Neural progenitor cell (in vitro differentiated cells): ENCODE measurements at regions not wholly inside any gene's neighbourhood (a gene's known extent, or its start where the extent isn't known, plus 50 kb on each side); places are given as distances from the start of the nearest gene placed in this dataset.
"Not testable (repeated sequence)": the region's sequence is repeated elsewhere in the genome, so short reads cannot be mapped to it uniquely, and the experiment has no call there.

Experiments
- DNase-seq: peaks from one replicate; pipeline ENCODE4 v3.0.0-alpha.2; 2016; ENCODE audit warnings: low spot score
- H2AFZ ChIP-seq: fragments of 200-600 bp; sonication (generic); replicated peaks from 2 replicates; pipeline ENCODE4 v1.6.1; 2016; ENCODE audit warnings: antibody characterized with exemption
- H3F3A ChIP-seq: fragments of 200-600 bp; sonication (generic); 2 replicates; pipeline ENCODE4 v1.6.1; 2016; ENCODE audit warnings: antibody characterized with exemption, low read depth
- H3K27ac ChIP-seq: fragments of 200-600 bp; sonication (generic); 2 replicates; pipeline ENCODE4 v1.5.1; 2016; ENCODE audit warnings: mild to moderate bottlenecking
- H3K27me3 ChIP-seq: fragments of 200-600 bp; sonication (generic); 2 replicates; pipeline ENCODE4 v1.6.1; 2016; ENCODE audit warnings: mild to moderate bottlenecking, moderate library complexity
- H3K36me3 ChIP-seq: fragments of 200-600 bp; sonication (generic); 2 replicates; pipeline ENCODE4 v1.5.1; 2016
- H3K4me1 ChIP-seq: fragments of 200-600 bp; sonication (generic); 2 replicates; pipeline ENCODE4 v1.6.1; 2016; ENCODE audit warnings: mixed run types
- H3K4me2 ChIP-seq: fragments of 200-600 bp; sonication (generic); 2 replicates; pipeline ENCODE4 v1.6.1; 2016
- H3K4me3 ChIP-seq: fragments of 200-600 bp; sonication (generic); 2 replicates; pipeline ENCODE4 v1.5.1; 2016
- H3K79me2 ChIP-seq: fragments of 200-600 bp; sonication (generic); 2 replicates; pipeline ENCODE4 v1.6.1; 2016; ENCODE audit warnings: low read depth
- H3K9ac ChIP-seq: fragments of 200-600 bp; sonication (generic); 2 replicates; pipeline ENCODE4 v1.6.1; 2016
- H3K9me3 ChIP-seq: fragments of 200-600 bp; sonication (generic); 2 replicates; pipeline ENCODE4 v1.5.1; 2016; ENCODE audit warnings: low read depth
- H4K20me1 ChIP-seq: fragments of 200-600 bp; sonication (generic); 2 replicates; pipeline ENCODE4 v1.6.1; 2016; ENCODE audit warnings: low read depth
- H3K27ac Mint-ChIP-seq: 3 replicates; pipeline ENCODE4 v1.8.0; 2021; ENCODE audit warnings: mixed read lengths
- H3K27me3 Mint-ChIP-seq: 2 replicates; pipeline ENCODE4 v1.8.0; 2022; ENCODE audit warnings: low read depth, mild to moderate bottlenecking, inconsistent platforms, moderate library complexity, mixed read lengths; ENCODE audit not compliant: insufficient read depth
- H3K36me3 Mint-ChIP-seq: 3 replicates; pipeline ENCODE4 v1.8.0; 2021; ENCODE audit warnings: mixed read lengths
- H3K4me1 Mint-ChIP-seq: 3 replicates; pipeline ENCODE4 v1.8.0; 2021; ENCODE audit warnings: mixed read lengths
- H3K4me3 Mint-ChIP-seq: 3 replicates; pipeline ENCODE4 v1.8.0; 2021; ENCODE audit warnings: mild to moderate bottlenecking, moderate library complexity, mixed read lengths
- H3K9me3 Mint-ChIP-seq: 3 replicates; pipeline ENCODE4 v1.8.0; 2020; ENCODE audit warnings: mixed read lengths
- EZH2 ChIP-seq: fragments of 200-600 bp; sonication (generic); IDR thresholded peaks from 2 replicates; pipeline ENCODE4 v1.6.1; 2017; ENCODE audit warnings: antibody characterized with exemption, mild to moderate bottlenecking, moderate library complexity
- EZH2phosphoT487 ChIP-seq: fragments of 200-600 bp; sonication (generic); IDR thresholded peaks from 2 replicates; pipeline ENCODE4 v1.6.1; 2017; ENCODE audit warnings: antibody characterized with exemption
- TF ChIP-seq, protein P1 (sequence below): fragments of 200-600 bp; sonication (generic); IDR thresholded peaks from 2 replicates; pipeline ENCODE4 v1.5.1; 2017; ENCODE audit warnings: antibody characterized with exemption, mild to moderate bottlenecking

DNA sequence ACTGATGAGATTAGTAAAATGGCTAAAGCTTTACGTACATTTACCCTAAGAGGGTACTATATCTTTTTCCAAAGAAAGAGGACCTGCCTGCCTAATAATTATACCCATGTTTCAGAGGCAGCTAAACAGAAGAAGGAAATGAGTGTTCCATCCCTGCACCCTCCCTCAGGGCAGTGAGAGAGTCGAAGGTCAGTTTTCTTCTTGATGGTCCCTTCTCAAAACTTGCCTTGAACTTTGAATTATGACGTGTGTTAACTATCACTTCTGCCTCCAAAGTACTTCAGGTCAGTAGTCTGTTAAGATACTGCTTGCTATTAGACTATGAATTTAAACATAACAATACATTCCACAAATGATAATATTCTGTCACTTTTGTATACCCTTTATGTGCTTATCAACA, 294.8 kb upstream of the CHRM3 start:
- Mint-ChIP-seq H3K27ac (no peak overlapping the region), H3K4me3 (no peak overlapping the region), H3K36me3 (no peaks in the 10 kb centered on the region), H3K4me1 (no peaks in the 10 kb centered on the region), H3K27me3 (no peaks in the 10 kb centered on the region), H3K9me3 (no peaks in the 10 kb centered on the region)
- DNase-seq, result no peak
- H3F3A ChIP-seq, result no peaks in the 10 kb centered on the region
- H3K27me3 ChIP-seq, result no peaks in the 10 kb centered on the region
- no peak overlapping the region for H2AFZ ChIP-seq
- TF ChIP-seq EZH2phosphoT487, result no peak
- no peaks in the 10 kb centered on the region for H4K20me1 ChIP-seq
- no peaks in the 10 kb centered on the region for H3K79me2 ChIP-seq
- no peak overlapping the region for H3K27ac ChIP-seq
- H3K4me2 ChIP-seq, result no peak overlapping the region
- no peaks in the 10 kb centered on the region for H3K36me3 ChIP-seq
- no peak overlapping the region for H3K4me3 ChIP-seq
- no peaks in the 10 kb centered on the region for H3K9me3 ChIP-seq
- no peaks in the 10 kb centered on the region for H3K4me1 ChIP-seq
- no peak overlapping the region for H3K9ac ChIP-seq

DNA sequence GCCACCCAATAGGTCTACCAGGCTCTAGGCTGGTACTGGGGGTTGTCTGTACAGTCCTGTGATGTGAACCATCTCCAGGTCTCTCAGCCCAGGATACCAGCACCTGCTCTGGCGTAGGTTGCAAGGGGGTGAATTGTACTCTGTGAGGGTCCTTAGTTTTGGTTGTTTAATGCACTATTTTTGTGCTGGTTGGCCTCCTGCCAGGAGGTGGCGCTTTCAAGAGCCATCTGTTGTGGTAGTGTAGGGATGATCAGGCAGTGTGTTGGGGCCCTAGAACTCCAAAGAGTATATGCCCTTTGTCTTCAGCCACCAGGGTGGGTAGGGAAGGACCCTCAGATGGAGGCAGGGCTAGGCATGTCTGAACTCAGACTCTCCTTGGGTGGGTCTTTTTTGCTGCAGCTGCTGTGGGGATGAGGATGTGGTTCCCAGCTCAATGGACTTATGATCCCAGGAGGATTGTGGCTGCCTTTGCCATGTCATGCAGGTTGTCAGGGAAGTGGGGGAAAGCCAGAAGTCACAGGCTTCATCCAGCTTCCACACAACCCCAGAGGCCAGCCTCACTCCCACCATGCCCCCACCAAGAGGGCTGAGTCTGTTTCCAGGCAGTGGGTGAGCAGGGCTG, 301.8 kb upstream of the CHRM3 start:
- Histone ChIP-seq H3K9me3 (no peaks in the 10 kb centered on the region), H3K4me2 (no peak overlapping the region), H2AFZ (peak overlapping the region; percentile 76), H3K27me3 (no peaks in the 10 kb centered on the region), H3K36me3 (no peaks in the 10 kb centered on the region), H3K4me1 (no peaks in the 10 kb centered on the region), H3K79me2 (no peaks in the 10 kb centered on the region), H3K9ac (no peak overlapping the region), H4K20me1 (no peaks in the 10 kb centered on the region), H3K27ac (no peak overlapping the region), H3F3A (no peaks in the 10 kb centered on the region), H3K4me3 (no peak overlapping the region)
- TF ChIP-seq EZH2 (no peak), EZH2phosphoT487 (no peak)
- TF ChIP-seq, protein P1, sequence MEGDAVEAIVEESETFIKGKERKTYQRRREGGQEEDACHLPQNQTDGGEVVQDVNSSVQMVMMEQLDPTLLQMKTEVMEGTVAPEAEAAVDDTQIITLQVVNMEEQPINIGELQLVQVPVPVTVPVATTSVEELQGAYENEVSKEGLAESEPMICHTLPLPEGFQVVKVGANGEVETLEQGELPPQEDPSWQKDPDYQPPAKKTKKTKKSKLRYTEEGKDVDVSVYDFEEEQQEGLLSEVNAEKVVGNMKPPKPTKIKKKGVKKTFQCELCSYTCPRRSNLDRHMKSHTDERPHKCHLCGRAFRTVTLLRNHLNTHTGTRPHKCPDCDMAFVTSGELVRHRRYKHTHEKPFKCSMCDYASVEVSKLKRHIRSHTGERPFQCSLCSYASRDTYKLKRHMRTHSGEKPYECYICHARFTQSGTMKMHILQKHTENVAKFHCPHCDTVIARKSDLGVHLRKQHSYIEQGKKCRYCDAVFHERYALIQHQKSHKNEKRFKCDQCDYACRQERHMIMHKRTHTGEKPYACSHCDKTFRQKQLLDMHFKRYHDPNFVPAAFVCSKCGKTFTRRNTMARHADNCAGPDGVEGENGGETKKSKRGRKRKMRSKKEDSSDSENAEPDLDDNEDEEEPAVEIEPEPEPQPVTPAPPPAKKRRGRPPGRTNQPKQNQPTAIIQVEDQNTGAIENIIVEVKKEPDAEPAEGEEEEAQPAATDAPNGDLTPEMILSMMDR, result peak; percentile 16
- DNase-seq, result no peak
- no peaks in the 10 kb centered on the region for H3K36me3 Mint-ChIP-seq
- H3K9me3 Mint-ChIP-seq, result peaks cover 6% of the 10 kb centered on the region
- H3K27ac Mint-ChIP-seq, result no peak overlapping the region
- no peaks in the 10 kb centered on the region for H3K4me1 Mint-ChIP-seq
- H3K4me3 Mint-ChIP-seq, result no peak overlapping the region
- H3K27me3 Mint-ChIP-seq, result no peaks in the 10 kb centered on the region

DNA sequence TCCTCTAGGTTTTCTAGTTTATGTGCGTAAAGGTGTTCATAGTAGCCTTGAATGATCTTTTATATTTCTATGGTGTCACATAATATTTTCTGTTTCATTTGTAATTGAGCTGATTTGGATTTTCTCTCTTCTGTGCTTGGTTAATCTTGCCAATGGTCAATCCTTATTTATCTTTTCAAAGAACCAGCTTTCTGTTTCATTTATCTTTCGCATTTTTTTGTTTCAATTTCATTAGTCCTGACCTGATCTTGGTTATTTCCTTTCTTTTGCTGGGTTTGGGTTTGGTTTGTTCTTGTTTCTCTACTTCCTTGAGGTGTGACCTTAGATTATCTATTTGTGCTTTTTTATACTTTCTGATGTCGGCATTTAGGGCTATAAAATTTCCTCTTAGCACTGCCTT, 304.4 kb upstream of the CHRM3 start:
- not testable (repeated sequence) for H3K27me3 Mint-ChIP-seq, H3K4me1 Mint-ChIP-seq, H4K20me1 ChIP-seq, H3K9me3 Mint-ChIP-seq, H3K27ac Mint-ChIP-seq, H3K4me2 ChIP-seq, H3K79me2 ChIP-seq, H3K36me3 Mint-ChIP-seq, H3K9me3 ChIP-seq, H3K36me3 ChIP-seq, H3K27ac ChIP-seq, H3F3A ChIP-seq, H3K4me3 Mint-ChIP-seq, H3K4me1 ChIP-seq, H3K9ac ChIP-seq, H3K4me3 ChIP-seq, H3K27me3 ChIP-seq, H2AFZ ChIP-seq, DNase-seq

DNA sequence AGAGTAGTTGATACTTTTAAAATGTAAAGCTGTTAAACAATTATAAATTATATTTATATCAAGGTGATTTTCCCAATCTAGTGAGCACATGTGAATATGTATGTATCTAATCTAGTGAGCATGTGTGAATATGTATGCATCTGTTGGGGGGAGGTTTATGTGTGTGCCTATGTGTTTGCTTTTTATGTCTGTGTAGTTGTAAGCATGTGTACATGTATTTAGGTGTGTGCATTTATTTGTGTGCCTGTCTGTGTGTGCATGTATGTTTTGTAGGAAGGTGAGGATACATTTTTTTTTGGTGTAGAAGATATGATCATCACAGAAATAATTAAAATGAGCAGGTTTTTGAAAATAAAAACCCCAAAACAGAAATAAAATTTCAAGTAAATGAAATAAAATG, 318.9 kb upstream of the CHRM3 start:
- Mint-ChIP-seq H3K9me3 (no peaks in the 10 kb centered on the region), H3K27ac (no peak overlapping the region), H3K27me3 (no peaks in the 10 kb centered on the region), H3K4me3 (no peak overlapping the region), H3K4me1 (peaks cover 3% of the 10 kb centered on the region), H3K36me3 (no peaks in the 10 kb centered on the region)
- no peaks in the 10 kb centered on the region for H4K20me1 ChIP-seq
- DNase-seq, result no peak
- no peaks in the 10 kb centered on the region for H3K79me2 ChIP-seq
- H3K36me3 ChIP-seq, result no peaks in the 10 kb centered on the region
- no peaks in the 10 kb centered on the region for H3K9me3 ChIP-seq
- H3K4me2 ChIP-seq, result no peak overlapping the region
- H3F3A ChIP-seq, result no peaks in the 10 kb centered on the region
- no peaks in the 10 kb centered on the region for H3K4me1 ChIP-seq
- no peak overlapping the region for H2AFZ ChIP-seq
- H3K9ac ChIP-seq, result no peak overlapping the region
- H3K27me3 ChIP-seq, result no peaks in the 10 kb centered on the region
- TF ChIP-seq EZH2phosphoT487 (no peak), EZH2 (no peak)
- TF ChIP-seq, protein P1, result no peak
- H3K27ac ChIP-seq, result no peak overlapping the region
- no peak overlapping the region for H3K4me3 ChIP-seq
